ENCODE measurements at regions not wholly inside any gene's neighbourhood (a gene's known extent, or its start where the extent isn't known, plus 50 kb on each side); places are given as distances from the start of the nearest gene placed in this dataset.

GRCh38 chr12:67459578-67459977 is 189.0 kb upstream of the DYRK2 start:
- H3K4me1 ChIP-seq = no peaks in the 10 kb centered on the region
- no peak overlapping the region for H3K27ac ChIP-seq

GRCh38 chr12:67460388-67460787 is 188.2 kb upstream of the DYRK2 start:
- no peak overlapping the region for H3K9ac ChIP-seq
- no peak overlapping the region for H3K4me3 ChIP-seq (ENCODE audit: low read depth, low read length)
- no peak overlapping the region for H3K27ac ChIP-seq

More at GRCh38 chr12:67459578-67459977, 189.0 kb upstream of the DYRK2 start:
- Histone ChIP-seq H3K36me3 (ENCODE audit: control insufficient read depth, insufficient read depth, low read length) (no peaks in the 10 kb centered on the region), H3K79me2 (no peaks in the 10 kb centered on the region), H3K4me2 (ENCODE audit: low read length) (no peak overlapping the region), H3K9me3 (ENCODE audit: control insufficient read depth, low read length) (no peaks in the 10 kb centered on the region), H3K4me3 (ENCODE audit: low read depth, low read length) (no peak overlapping the region), H2AFZ (no peak overlapping the region), H3K9ac (no peak overlapping the region), H3K27me3 (ENCODE audit: control insufficient read depth, insufficient read depth, low read length) (no peaks in the 10 kb centered on the region)
- TF ChIP-seq CTCF (IDR thresholded peaks at IDR 0.05) = no peak

GRCh38 chr12:67468549-67469245 is 179.8 kb upstream of the DYRK2 start:
- TF ChIP-seq CTCF (IDR thresholded peaks at IDR 0.05) = no peak
- no peak overlapping the region for H3K4me2 ChIP-seq (ENCODE audit: low read length)
- H3K9ac ChIP-seq = no peak overlapping the region
- no peaks in the 10 kb centered on the region for H3K36me3 ChIP-seq (ENCODE audit: control insufficient read depth, insufficient read depth, low read length)
- H3K4me3 ChIP-seq (ENCODE audit: low read depth, low read length) = no peak overlapping the region
- no peaks in the 10 kb centered on the region for H3K27me3 ChIP-seq (ENCODE audit: control insufficient read depth, insufficient read depth, low read length)
- H3K27ac ChIP-seq = no peak overlapping the region
- no peaks in the 10 kb centered on the region for H3K9me3 ChIP-seq (ENCODE audit: control insufficient read depth, low read length)
- no peaks in the 10 kb centered on the region for H3K4me1 ChIP-seq
- no peak overlapping the region for H2AFZ ChIP-seq
- no peaks in the 10 kb centered on the region for H3K79me2 ChIP-seq

More at GRCh38 chr12:67460388-67460787, 188.2 kb upstream of the DYRK2 start:
- Histone ChIP-seq H3K4me1 (no peaks in the 10 kb centered on the region), H2AFZ (no peak overlapping the region), H3K9me3 (ENCODE audit: control insufficient read depth, low read length) (no peaks in the 10 kb centered on the region), H3K27me3 (ENCODE audit: control insufficient read depth, insufficient read depth, low read length) (no peaks in the 10 kb centered on the region), H3K4me2 (ENCODE audit: low read length) (no peak overlapping the region), H3K79me2 (no peaks in the 10 kb centered on the region), H3K36me3 (ENCODE audit: control insufficient read depth, insufficient read depth, low read length) (no peaks in the 10 kb centered on the region)
- no peak for TF ChIP-seq CTCF (IDR thresholded peaks at IDR 0.05)

- Histone ChIP-seq H3K79me2 (no peaks in the 10 kb centered on the region), H3K27ac (no peak overlapping the region), H2AFZ (no peak overlapping the region), H3K9me3 (ENCODE audit: control insufficient read depth, low read length) (no peaks in the 10 kb centered on the region), H3K4me1 (no peaks in the 10 kb centered on the region), H3K9ac (no peak overlapping the region), H3K36me3 (ENCODE audit: control insufficient read depth, insufficient read depth, low read length) (no peaks in the 10 kb centered on the region), H3K27me3 (ENCODE audit: control insufficient read depth, insufficient read depth, low read length) (no peaks in the 10 kb centered on the region), H3K4me2 (ENCODE audit: low read length) (no peak overlapping the region), H3K4me3 (ENCODE audit: low read depth, low read length) (no peak overlapping the region)
- no peak for TF ChIP-seq CTCF (IDR thresholded peaks at IDR 0.05)
Observed at GRCh38 chr12:67469666-67470065, 178.9 kb upstream of the DYRK2 start.

- H3K79me2 ChIP-seq = no peaks in the 10 kb centered on the region
- no peaks in the 10 kb centered on the region for H3K36me3 ChIP-seq (ENCODE audit: control insufficient read depth, insufficient read depth, low read length)
- no peak overlapping the region for H3K4me2 ChIP-seq (ENCODE audit: low read length)
- H3K9me3 ChIP-seq (ENCODE audit: control insufficient read depth, low read length) = no peaks in the 10 kb centered on the region
- no peaks in the 10 kb centered on the region for H3K4me1 ChIP-seq
- H3K27me3 ChIP-seq (ENCODE audit: control insufficient read depth, insufficient read depth, low read length) = no peaks in the 10 kb centered on the region
- H3K9ac ChIP-seq = no peak overlapping the region
- H3K27ac ChIP-seq = no peak overlapping the region
- TF ChIP-seq CTCF (IDR thresholded peaks at IDR 0.05) = no peak
- no peak overlapping the region for H2AFZ ChIP-seq
- no peak overlapping the region for H3K4me3 ChIP-seq (ENCODE audit: low read depth, low read length)
Observed at GRCh38 chr12:67471810-67472209, 176.7 kb upstream of the DYRK2 start.
